Stomach (tissue), 4 donors: ENCODE measurements at regions not wholly inside any gene's neighbourhood (a gene's known extent, or its start where the extent isn't known, plus 50 kb on each side); places are given as distances from the start of the nearest gene placed in this dataset.

Experiments
- EP300 ChIP-seq: sonication (generic); formaldehyde crosslinking; IDR thresholded peaks from one replicate; pipeline ENCODE4 v1.6.1; 2017; ENCODE audit warnings: antibody characterized with exemption
- POLR2A ChIP-seq, 4 donors: fragments of 450-650 bp; IDR thresholded peaks; one replicate each; pipeline ENCODE4 v1.6.1; 2016; ENCODE audit warnings: antibody characterized with exemption in 4 of 4, control low read depth in 2 of 4, mild to moderate bottlenecking in 1 of 4, moderate library complexity in 1 of 4
- POLR2AphosphoS5 ChIP-seq, 3 donors: sonication (generic); formaldehyde crosslinking; IDR thresholded peaks; one replicate each; pipeline ENCODE4 v1.6.1; 2016; ENCODE audit warnings: antibody characterized with exemption in 3 of 3
- TF ChIP-seq, protein P1 (sequence below), 7 experiments: fragments of 450-650 bp in 4 of 7; fragments of 200-600 bp in 3 of 7; sonication (generic) in 3 of 7; IDR thresholded peaks; one replicate each; pipeline ENCODE4 v1.5.1; 2016 to 2019; ENCODE audit warnings: antibody characterized with exemption in 7 of 7, control low read depth in 2 of 7, mild to moderate bottlenecking in 1 of 7

DNA sequence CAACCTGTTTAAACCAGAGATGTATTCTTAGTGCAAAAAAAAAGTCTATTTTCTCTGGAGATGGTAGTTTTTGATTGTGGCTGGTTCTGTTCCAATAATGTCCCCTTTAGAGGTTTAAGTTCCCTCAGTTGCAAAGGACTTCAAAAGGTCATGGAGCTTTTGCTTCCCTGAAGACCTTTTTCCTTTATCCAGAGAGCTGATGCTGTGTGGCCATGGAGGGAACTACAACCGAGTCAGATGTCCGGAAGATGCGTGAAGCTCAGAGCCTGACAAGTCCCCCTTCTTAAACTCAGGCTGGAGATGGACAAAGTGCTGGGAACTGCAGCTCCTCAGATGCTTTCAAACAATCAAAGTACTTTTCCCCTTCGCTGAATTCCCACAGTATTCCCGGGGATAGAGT lies 176.1 kb downstream of the TMEM18 start:
- TF ChIP-seq, protein P1, sequence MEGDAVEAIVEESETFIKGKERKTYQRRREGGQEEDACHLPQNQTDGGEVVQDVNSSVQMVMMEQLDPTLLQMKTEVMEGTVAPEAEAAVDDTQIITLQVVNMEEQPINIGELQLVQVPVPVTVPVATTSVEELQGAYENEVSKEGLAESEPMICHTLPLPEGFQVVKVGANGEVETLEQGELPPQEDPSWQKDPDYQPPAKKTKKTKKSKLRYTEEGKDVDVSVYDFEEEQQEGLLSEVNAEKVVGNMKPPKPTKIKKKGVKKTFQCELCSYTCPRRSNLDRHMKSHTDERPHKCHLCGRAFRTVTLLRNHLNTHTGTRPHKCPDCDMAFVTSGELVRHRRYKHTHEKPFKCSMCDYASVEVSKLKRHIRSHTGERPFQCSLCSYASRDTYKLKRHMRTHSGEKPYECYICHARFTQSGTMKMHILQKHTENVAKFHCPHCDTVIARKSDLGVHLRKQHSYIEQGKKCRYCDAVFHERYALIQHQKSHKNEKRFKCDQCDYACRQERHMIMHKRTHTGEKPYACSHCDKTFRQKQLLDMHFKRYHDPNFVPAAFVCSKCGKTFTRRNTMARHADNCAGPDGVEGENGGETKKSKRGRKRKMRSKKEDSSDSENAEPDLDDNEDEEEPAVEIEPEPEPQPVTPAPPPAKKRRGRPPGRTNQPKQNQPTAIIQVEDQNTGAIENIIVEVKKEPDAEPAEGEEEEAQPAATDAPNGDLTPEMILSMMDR (IDR thresholded peaks at IDR 0.05) = no peak
- TF ChIP-seq POLR2A (IDR thresholded peaks at IDR 0.05) = no peak
- no peak for TF ChIP-seq POLR2AphosphoS5 (IDR thresholded peaks at IDR 0.05)
- no peak for TF ChIP-seq EP300
